HK-2 (cell line): ENCODE measurements at regions not wholly inside any gene's neighbourhood (a gene's known extent, or its start where the extent isn't known, plus 50 kb on each side); places are given as distances from the start of the nearest gene placed in this dataset.

Experiments used
- DNase-seq: peaks from one replicate; pipeline ENCODE4 v3.0.0-alpha.2; 2018; ENCODE audit not compliant: unreplicated experiment

DNA sequence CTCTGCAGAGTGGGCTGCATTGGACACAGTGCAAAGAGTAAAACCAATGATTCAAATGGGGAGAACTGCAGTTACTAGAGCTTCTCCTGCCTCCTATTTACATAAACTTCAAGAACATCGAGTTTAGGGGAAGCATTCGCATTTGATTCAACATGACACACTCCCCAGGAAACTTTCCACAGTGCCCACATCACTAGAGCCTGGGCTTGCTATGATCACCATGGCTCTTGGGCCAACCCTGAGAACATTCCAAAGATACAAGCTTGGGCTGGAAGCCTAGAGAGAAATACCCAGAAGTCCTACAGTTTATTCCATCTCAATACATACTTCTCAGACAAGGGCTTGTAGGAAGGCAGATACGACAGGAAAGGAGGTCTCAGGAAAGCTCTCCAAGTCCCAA lies 337.9 kb downstream of the CD83 start:
- no peak for DNase-seq

DNA sequence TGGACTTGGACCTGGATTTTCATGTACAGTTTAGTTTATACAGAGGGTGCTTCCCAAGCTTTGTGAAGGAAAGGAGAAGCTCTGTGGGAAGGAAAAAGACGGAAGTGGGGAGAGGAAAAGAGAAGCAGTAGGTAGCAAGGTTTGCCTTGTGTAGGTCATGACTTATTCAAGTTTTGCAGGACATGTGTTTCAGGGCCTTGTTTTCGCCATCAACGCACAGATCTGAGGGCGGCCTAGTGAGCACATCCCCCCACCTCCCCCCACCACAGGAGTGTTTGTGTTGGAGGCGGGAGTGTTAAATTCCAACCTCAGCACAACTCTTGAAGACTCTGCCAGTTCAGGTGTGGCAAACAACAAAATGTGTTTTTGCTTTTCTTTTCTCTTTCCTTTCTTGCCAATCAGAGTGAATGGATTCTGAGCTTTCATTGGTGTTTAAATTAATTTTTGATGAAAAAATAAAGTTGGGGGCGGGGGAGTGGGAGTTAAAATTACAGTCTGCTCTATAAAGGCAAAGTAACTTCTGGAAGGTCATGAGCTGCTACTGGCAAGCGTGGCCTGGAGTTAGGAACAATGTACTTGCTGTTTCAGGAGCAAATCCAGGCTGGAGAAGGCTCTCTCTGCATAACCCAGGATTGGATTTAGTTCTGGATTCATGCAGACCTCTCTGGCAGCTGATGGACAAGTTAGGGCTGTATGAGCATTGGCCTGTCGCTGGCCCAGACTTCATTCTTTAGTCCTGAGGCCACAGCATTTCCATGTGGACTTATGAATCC lies 338.5 kb downstream of the CD83 start:
- no peak for DNase-seq

DNA sequence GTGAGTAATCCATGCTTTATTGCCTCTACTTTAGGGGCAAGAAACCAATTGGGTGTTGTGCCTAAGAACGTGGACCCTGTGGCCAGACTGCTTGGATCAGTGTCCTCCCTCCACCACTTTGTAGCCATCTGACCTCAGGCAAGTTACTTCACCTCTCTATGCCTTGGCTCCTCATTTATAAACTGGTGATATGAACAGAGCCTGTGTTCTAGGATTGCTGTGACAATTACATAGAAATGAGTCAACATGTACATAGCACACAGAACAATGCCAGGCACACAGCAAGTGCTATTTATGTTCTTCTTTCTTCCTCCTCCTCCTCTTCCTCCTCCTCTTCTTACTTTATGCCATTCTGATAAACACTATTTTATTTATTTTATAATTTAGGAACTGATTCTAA lies 339.4 kb downstream of the CD83 start:
- no peak for DNase-seq

DNA sequence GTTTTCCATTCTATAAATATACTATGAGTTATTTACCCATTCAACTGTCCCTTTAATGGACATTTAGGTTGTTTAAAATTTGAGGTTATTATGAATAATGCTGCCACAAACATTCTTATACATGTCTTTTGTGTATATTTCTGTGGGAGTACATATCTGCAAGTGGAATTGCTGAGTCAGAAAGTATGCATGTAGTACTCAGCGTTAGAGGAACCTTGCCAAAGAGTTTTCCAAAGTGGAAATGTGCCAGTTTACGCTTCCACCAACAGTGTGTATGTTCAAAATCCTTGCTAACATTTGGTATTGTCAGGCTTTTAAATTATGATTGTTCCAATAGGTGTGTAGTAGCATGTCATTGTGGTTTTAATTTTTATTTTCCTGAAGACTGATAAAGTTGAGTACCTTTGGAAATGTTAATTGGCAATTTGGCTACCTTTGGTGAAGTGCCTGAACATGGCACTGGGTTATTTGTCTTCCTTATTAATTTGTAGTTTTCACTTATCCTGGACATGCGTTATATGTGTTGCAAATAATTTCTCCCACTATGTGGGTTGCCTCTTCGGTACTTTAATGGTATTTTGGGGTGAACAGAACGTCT lies 341.2 kb downstream of the CD83 start:
- DNase-seq: no peak

DNA sequence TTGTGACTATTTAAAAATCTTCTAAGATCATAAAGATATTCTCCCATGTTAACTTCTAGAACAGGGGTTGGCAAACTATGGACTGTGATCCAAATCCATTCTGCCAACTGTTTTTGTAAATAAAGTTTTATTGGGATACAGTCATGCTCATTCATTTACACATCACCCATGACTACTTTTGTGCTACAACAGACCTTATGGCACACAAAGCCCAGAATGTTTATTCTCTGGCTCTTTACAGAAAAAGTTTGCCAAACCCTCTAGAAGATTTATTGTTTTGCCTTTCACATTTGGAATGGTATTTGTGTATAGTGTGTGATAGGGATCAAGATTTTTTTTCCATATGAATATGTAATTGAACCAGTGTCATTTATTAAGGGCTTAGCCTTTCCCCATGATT lies 341.7 kb downstream of the CD83 start:
- no peak for DNase-seq

DNA sequence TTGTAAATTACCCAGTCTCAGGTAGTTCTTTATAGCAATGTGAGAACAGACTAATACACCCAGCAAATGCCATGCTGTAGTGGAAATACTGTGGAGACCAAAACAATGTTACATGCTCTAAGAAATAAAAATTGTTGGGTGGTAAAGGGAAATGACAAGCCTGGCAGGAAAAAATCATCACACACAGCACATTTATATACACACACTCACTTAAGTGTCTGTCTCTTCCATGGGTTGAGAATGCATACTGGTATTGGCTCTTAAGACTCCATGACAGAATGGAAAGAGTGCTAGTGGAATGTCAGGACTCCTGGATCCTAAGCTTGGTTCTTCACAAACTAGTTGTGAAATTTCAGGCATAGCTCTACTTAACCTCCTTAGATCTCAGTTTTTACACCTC lies 343.0 kb downstream of the CD83 start:
- no peak for DNase-seq

- DNase-seq: no peak
Observed at GRCh38 chr6:14462135-14462534, 344.6 kb downstream of the CD83 start.

DNA sequence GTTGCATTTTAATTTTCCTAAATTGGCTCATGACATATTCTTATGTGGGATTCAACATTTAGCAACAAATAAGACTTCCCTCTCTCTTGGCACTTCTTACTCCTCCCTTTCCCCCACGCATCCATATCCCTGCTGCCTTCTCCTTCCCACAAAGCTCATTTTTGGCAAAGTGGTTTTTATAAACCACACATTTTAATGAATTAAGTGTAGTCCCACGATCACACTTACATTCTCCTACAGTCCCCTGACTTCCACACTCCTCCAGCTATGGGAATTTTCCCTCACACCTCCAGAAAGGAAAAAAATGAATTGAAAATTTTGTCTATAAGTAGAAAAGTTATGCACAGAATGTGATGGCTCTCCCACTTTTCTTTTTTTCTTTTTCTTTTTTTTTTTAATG lies 345.0 kb downstream of the CD83 start:
- no peak for DNase-seq

- DNase-seq: no peak
Observed at GRCh38 chr6:14463110-14463509, 345.5 kb downstream of the CD83 start.

GRCh38 chr6:14464055-14464454 lies 346.5 kb downstream of the CD83 start:
- DNase-seq: no peak

- no peak for DNase-seq
Observed at GRCh38 chr6:14464716-14465115, 347.1 kb downstream of the CD83 start.

GRCh38 chr6:14466278-14466677 lies 348.7 kb downstream of the CD83 start:
- DNase-seq: no peak

GRCh38 chr6:14467591-14467990 lies 350.0 kb downstream of the CD83 start:
- DNase-seq: no peak

DNA sequence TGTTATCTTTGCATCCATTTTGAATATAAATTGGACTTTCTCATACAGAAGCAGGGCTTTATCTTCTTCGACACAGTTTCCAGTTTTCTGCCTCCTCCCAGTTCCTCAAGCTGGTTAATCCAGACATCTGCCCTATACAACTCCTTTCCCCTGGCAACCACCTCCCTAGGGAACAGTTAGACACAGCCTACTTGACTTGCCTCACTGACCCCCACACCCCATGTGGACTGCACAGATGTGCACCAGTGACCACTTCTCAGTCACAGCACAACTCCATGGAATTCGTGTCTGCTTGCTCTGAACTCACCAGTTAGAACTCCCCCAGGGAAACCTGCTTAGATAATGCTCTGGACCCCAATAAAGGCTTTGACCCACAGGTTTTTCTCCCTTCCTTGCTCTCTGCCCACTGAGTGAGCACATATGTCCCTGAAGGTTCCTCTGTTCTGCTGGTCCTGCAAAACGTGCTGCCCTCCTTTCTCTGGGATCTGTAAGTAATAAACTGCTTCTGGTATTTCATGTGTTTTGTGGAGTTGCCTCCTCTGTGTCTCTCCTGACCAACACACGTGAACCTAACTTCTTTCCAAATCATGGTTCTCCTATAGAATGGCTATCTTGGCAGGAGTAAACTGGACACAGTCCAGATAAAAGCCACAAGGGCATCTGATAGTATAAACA lies 351.2 kb downstream of the CD83 start:
- DNase-seq: no peak

DNA sequence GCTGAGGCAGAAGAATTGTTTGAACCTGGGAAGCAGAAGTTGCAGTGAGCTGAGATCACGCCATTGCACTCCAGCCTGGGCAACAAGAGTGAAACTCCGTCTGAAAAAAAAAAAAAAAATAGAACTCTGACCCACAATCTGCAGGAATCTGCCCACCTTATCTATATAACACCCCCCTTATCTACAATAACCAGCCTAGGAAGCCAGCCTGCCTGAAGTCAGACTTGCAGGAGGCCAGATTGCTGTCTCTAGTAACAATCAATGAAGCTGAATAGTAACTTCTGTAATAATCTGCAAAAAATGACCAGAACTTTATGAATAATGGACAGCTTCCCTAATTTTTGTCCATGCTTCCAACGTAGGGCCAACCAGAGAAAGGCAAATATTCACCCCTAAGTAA lies 352.5 kb downstream of the CD83 start:
- DNase-seq: no peak

DNA sequence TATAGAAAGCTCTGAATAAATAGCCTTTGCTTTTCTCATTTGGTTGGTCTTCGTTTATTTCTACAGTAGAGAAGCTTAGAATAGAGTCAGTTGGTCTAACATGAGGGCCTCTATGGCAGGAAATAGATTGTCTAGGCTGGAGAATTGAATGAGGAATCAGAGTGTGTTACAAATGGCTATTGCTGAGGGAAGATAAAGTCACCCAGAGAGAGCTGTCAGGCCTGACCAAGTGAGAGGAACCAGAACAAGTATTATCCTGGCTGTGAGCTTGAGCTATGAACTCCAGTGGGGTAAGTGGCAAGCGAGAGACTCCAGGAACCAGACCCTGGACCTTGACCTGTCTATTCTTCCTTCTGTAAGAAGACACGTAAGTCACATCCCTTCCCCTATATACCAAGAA lies 353.1 kb downstream of the CD83 start:
- no peak for DNase-seq

DNA sequence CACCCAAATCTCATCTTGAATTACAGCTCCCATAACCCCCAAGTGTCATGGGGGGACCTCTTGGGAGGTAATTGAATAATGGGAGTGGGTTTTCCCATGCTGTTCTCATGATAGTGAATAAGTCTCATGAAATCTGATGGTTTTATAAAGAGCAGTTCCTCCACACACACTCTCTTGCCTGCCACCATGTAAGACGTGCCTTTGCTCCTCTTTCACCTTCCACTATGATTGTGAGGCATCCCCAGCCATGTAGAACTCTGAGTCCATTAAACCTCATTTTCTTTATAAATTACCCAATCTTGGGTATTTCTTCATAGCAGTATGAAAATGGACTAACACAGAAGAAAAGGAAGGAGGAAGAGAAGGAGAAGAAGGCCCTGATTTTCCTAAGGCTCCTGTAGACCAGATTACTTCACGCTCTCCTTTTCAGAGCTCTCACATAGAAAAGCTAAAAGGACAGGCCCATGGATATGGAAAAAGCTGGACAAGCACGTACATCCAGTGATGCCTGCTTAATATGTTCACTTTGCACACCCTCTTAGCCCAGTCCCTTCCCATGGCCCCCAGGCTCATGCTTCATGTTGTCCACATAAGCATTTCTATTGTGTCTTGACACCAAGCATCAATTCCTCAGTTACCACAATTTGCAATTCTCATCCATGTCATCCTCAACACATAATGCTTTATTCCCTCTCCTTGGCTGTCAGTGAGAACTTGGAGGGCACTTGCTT lies 354.8 kb downstream of the CD83 start:
- DNase-seq: no peak

GRCh38 chr6:14472986-14473337 lies 355.4 kb downstream of the CD83 start:
- no peak for DNase-seq

DNA sequence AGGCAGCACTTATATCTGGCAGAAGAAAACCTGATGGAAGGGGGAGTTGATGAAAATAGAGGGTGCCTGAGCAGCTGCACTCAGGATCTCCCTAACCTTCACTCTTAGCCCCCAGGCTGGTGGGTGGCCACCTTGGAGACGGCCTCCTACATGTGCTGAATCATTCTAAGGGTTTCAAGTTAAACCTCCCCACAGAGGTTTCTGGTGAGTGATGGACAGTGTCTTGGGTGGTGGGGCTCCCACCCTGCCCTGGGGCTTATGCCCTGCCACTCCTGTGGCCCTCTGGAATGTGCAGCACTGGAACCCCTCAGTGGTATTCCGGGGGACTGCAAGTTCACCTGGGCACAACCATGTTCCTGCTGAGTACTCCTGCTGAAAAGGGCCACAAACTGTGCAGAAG lies 357.2 kb downstream of the CD83 start:
- DNase-seq: no peak

GRCh38 chr6:14475306-14475705 lies 357.7 kb downstream of the CD83 start:
- no peak for DNase-seq

DNA sequence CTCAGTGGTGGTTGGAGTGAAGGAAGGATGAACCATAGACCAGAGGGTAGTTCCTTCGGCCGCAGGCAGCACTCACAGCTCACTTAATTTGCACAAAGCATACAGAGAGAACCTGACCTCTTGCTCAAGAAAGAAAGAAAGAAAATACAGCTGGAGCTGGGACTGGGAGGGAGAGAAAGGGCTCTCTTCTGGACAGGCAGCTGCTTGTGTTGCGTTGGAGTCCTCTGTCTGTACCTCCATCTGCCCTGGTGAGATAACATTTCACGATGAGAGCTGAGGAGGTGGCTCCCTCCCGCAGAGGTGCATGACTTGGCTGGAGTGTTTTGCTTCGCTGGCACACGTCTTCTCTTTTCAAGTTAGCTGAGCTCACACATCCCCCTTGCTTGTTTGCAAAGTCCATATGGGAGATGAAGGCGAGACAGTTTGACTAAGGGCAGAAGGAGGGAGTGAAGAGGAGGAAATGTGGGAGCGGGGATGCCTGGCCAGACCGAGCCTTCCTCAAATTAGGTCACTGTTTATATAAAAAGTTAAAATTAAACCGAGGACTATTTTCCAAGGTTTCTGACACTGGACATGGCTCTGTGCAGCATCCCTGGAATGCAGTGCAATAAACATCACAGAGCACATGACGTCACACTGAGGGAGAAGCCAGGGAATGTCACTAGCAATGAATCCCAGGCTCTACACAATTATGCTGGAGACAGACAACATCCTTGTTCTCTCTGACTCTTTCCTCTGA lies 359.4 kb downstream of the CD83 start:
- peak; percentile 78 for DNase-seq

DNA sequence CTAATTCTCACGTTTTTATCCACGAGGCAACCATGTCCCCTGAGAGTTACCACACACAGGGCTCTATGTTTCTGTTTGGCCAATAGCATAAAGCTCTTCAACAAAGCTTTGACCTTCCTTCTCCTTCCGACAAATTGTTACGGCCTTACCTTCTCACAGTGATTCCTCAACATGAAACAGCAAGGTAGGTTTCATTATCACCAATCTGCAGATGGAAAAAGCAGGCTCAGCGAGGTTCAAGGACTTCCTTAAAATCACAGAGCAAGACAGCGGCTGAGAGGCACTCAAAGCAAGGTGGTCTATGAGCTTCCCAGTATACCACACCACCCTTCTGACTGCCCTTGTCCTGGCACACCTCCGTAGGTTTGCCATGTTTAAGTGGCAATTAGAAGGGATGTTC lies 360.0 kb downstream of the CD83 start:
- no peak for DNase-seq
